ENCODE measurements at regions not wholly inside any gene's neighbourhood (a gene's known extent, or its start where the extent isn't known, plus 50 kb on each side); places are given as distances from the start of the nearest gene placed in this dataset.

DNA sequence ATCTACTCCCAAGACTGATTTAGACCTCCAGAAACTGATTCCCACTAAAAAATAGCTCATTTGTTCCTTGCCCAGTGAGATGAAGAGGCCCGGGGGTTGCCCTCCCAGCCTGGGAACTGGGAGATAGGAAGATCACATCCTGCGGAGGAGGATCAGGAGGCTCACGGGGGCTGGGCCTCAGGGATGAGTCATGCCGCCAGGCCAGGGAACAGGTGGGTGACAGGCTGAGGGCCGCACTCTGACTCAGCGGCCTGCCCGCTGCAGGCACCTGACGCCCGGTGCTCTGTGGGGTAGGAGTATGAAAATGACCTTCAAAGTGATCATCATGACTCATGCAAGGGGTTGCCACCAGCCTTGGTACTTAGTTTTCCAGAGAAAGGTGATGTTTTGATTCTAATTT, 104.5 kb upstream of the ZPBP start (continued):
- TF ChIP-seq, protein P1, sequence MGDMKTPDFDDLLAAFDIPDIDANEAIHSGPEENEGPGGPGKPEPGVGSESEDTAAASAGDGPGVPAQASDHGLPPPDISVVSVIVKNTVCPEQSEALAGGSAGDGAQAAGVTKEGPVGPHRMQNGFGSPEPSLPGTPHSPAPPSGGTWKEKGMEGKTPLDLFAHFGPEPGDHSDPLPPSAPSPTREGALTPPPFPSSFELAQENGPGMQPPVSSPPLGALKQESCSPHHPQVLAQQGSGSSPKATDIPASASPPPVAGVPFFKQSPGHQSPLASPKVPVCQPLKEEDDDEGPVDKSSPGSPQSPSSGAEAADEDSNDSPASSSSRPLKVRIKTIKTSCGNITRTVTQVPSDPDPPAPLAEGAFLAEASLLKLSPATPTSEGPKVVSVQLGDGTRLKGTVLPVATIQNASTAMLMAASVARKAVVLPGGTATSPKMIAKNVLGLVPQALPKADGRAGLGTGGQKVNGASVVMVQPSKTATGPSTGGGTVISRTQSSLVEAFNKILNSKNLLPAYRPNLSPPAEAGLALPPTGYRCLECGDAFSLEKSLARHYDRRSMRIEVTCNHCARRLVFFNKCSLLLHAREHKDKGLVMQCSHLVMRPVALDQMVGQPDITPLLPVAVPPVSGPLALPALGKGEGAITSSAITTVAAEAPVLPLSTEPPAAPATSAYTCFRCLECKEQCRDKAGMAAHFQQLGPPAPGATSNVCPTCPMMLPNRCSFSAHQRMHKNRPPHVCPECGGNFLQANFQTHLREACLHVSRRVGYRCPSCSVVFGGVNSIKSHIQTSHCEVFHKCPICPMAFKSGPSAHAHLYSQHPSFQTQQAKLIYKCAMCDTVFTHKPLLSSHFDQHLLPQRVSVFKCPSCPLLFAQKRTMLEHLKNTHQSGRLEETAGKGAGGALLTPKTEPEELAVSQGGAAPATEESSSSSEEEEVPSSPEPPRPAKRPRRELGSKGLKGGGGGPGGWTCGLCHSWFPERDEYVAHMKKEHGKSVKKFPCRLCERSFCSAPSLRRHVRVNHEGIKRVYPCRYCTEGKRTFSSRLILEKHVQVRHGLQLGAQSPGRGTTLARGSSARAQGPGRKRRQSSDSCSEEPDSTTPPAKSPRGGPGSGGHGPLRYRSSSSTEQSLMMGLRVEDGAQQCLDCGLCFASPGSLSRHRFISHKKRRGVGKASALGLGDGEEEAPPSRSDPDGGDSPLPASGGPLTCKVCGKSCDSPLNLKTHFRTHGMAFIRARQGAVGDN (IDR thresholded peaks at IDR 0.05) = no peak
- TF ChIP-seq CBX3 (IDR thresholded peaks at IDR 0.05; ENCODE audit: borderline replicate concordance, low read depth) = no peak
- TF ChIP-seq BMI1 (IDR thresholded peaks at IDR 0.05; ENCODE audit: borderline replicate concordance) = no peak
- TF ChIP-seq, protein P2, sequence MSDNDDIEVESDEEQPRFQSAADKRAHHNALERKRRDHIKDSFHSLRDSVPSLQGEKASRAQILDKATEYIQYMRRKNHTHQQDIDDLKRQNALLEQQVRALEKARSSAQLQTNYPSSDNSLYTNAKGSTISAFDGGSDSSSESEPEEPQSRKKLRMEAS (IDR thresholded peaks at IDR 0.05; ENCODE audit: low read depth, low read length) = no peak
- TF ChIP-seq ASH2L (IDR thresholded peaks at IDR 0.05; ENCODE audit: borderline replicate concordance, low read depth) = no peak
- TF ChIP-seq RAD51 (IDR thresholded peaks at IDR 0.05) = no peak
- TF ChIP-seq, protein P3, sequence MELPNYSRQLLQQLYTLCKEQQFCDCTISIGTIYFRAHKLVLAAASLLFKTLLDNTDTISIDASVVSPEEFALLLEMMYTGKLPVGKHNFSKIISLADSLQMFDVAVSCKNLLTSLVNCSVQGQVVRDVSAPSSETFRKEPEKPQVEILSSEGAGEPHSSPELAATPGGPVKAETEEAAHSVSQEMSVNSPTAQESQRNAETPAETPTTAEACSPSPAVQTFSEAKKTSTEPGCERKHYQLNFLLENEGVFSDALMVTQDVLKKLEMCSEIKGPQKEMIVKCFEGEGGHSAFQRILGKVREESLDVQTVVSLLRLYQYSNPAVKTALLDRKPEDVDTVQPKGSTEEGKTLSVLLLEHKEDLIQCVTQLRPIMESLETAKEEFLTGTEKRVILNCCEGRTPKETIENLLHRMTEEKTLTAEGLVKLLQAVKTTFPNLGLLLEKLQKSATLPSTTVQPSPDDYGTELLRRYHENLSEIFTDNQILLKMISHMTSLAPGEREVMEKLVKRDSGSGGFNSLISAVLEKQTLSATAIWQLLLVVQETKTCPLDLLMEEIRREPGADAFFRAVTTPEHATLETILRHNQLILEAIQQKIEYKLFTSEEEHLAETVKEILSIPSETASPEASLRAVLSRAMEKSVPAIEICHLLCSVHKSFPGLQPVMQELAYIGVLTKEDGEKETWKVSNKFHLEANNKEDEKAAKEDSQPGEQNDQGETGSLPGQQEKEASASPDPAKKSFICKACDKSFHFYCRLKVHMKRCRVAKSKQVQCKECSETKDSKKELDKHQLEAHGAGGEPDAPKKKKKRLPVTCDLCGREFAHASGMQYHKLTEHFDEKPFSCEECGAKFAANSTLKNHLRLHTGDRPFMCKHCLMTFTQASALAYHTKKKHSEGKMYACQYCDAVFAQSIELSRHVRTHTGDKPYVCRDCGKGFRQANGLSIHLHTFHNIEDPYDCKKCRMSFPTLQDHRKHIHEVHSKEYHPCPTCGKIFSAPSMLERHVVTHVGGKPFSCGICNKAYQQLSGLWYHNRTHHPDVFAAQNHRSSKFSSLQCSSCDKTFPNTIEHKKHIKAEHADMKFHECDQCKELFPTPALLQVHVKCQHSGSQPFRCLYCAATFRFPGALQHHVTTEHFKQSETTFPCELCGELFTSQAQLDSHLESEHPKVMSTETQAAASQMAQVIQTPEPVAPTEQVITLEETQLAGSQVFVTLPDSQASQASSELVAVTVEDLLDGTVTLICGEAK (IDR thresholded peaks at IDR 0.05; ENCODE audit: borderline replicate concordance) = no peak
- no peak for TF ChIP-seq MTA3 (IDR thresholded peaks at IDR 0.05; ENCODE audit: borderline replicate concordance, low read length)
- TF ChIP-seq, protein P4, sequence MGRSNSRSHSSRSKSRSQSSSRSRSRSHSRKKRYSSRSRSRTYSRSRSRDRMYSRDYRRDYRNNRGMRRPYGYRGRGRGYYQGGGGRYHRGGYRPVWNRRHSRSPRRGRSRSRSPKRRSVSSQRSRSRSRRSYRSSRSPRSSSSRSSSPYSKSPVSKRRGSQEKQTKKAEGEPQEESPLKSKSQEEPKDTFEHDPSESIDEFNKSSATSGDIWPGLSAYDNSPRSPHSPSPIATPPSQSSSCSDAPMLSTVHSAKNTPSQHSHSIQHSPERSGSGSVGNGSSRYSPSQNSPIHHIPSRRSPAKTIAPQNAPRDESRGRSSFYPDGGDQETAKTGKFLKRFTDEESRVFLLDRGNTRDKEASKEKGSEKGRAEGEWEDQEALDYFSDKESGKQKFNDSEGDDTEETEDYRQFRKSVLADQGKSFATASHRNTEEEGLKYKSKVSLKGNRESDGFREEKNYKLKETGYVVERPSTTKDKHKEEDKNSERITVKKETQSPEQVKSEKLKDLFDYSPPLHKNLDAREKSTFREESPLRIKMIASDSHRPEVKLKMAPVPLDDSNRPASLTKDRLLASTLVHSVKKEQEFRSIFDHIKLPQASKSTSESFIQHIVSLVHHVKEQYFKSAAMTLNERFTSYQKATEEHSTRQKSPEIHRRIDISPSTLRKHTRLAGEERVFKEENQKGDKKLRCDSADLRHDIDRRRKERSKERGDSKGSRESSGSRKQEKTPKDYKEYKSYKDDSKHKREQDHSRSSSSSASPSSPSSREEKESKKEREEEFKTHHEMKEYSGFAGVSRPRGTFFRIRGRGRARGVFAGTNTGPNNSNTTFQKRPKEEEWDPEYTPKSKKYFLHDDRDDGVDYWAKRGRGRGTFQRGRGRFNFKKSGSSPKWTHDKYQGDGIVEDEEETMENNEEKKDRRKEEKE (IDR thresholded peaks at IDR 0.05) = no peak
- TF ChIP-seq, protein P5, sequence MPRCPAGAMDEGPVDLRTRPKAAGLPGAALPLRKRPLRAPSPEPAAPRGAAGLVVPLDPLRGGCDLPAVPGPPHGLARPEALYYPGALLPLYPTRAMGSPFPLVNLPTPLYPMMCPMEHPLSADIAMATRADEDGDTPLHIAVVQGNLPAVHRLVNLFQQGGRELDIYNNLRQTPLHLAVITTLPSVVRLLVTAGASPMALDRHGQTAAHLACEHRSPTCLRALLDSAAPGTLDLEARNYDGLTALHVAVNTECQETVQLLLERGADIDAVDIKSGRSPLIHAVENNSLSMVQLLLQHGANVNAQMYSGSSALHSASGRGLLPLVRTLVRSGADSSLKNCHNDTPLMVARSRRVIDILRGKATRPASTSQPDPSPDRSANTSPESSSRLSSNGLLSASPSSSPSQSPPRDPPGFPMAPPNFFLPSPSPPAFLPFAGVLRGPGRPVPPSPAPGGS (IDR thresholded peaks at IDR 0.05; ENCODE audit: borderline replicate concordance, insufficient read depth, low read depth, low read length, poor library complexity, severe bottlenecking) = no peak
- TF ChIP-seq POLR2AphosphoS5 (IDR thresholded peaks at IDR 0.05; ENCODE audit: low read length) = no peak
- no peak for TF ChIP-seq POLR2AphosphoS2 (IDR thresholded peaks at IDR 0.05; ENCODE audit: low read depth, low read length)
- TF ChIP-seq MYB (IDR thresholded peaks at IDR 0.05; ENCODE audit: borderline replicate concordance, low read depth, low read length) = no peak
- no peak for TF ChIP-seq POU2F2 (IDR thresholded peaks at IDR 0.05; ENCODE audit: borderline replicate concordance, low read depth, low read length)
- TF ChIP-seq, protein P6, sequence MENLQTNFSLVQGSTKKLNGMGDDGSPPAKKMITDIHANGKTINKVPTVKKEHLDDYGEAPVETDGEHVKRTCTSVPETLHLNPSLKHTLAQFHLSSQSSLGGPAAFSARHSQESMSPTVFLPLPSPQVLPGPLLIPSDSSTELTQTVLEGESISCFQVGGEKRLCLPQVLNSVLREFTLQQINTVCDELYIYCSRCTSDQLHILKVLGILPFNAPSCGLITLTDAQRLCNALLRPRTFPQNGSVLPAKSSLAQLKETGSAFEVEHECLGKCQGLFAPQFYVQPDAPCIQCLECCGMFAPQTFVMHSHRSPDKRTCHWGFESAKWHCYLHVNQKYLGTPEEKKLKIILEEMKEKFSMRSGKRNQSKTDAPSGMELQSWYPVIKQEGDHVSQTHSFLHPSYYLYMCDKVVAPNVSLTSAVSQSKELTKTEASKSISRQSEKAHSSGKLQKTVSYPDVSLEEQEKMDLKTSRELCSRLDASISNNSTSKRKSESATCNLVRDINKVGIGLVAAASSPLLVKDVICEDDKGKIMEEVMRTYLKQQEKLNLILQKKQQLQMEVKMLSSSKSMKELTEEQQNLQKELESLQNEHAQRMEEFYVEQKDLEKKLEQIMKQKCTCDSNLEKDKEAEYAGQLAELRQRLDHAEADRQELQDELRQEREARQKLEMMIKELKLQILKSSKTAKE (IDR thresholded peaks at IDR 0.05; ENCODE audit: low read depth, poor library complexity, severe bottlenecking) = no peak

Data from GM12878 (cell line).